ENCODE measurements at regions not wholly inside any gene's neighbourhood (a gene's known extent, or its start where the extent isn't known, plus 50 kb on each side); places are given as distances from the start of the nearest gene placed in this dataset.

DNA sequence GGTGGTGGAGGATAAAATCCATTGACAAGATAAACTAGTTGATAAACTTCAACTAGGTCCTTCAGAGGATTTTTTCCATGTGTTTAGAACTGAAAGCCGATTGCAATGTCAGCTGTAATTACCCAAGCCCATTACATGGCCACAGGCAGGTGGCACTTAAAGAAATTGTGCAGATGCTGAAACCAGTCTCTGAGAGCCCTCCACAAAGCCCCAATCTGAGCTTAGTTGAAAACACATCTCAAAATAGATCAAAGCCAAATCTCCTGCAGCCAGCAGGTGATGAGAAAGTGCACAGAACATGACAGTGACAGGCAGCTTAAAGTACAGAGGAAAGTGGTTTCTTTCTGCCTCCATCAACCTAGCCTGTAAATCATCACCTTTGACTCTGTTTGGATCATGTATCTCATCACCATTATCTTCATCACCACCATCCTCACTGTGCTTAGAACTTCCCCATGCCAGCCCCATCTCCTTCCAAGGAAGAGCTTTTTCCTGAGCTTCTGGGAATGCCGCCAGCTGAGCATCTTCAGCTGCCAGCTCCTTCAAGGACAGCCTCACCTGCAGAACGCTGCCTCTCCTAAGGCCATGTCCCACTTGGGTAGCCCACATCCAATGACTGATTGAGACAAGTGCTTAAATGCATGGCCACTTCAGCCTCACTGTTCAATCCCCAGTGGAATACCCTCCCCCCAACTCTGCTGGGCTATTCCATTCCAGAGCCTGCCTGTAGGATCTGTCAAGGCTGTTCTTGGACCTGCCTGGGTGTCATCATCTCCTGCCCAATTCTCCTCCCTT is 219.5 kb upstream of the TMEM132C start:
- H3K4me1 ChIP-seq (ENCODE audit: control insufficient read depth, insufficient read depth, low read length) = no peaks in the 10 kb centered on the region
- H3K9me3 Mint-ChIP-seq = peaks cover 2 to 4% of the 10 kb centered on the region in 2 donors
- ATAC-seq = no peak
- H3K27ac Mint-ChIP-seq = no peak overlapping the region
- no peaks in the 10 kb centered on the region for H3K36me3 ChIP-seq (ENCODE audit: control insufficient read depth, insufficient read depth, low read length)
- no peaks in the 10 kb centered on the region for H3K36me3 Mint-ChIP-seq
- intact Hi-C loops (cut with micrococcal nuclease) = no loop called here
- H3K4me3 ChIP-seq (ENCODE audit: low read length) = no peak overlapping the region
- H3K4me1 Mint-ChIP-seq = no peaks in the 10 kb centered on the region
- H3K27me3 Mint-ChIP-seq (ENCODE audit: low read depth in 2 of 2) = no peaks in the 10 kb centered on the region
- no peaks in the 10 kb centered on the region for H3K27me3 ChIP-seq (ENCODE audit: control insufficient read depth, insufficient read depth, low read length)
- no peak overlapping the region for H3K27ac ChIP-seq (ENCODE audit: low read length)
- H3K4me3 Mint-ChIP-seq = no peak overlapping the region
- TF ChIP-seq, protein P1, sequence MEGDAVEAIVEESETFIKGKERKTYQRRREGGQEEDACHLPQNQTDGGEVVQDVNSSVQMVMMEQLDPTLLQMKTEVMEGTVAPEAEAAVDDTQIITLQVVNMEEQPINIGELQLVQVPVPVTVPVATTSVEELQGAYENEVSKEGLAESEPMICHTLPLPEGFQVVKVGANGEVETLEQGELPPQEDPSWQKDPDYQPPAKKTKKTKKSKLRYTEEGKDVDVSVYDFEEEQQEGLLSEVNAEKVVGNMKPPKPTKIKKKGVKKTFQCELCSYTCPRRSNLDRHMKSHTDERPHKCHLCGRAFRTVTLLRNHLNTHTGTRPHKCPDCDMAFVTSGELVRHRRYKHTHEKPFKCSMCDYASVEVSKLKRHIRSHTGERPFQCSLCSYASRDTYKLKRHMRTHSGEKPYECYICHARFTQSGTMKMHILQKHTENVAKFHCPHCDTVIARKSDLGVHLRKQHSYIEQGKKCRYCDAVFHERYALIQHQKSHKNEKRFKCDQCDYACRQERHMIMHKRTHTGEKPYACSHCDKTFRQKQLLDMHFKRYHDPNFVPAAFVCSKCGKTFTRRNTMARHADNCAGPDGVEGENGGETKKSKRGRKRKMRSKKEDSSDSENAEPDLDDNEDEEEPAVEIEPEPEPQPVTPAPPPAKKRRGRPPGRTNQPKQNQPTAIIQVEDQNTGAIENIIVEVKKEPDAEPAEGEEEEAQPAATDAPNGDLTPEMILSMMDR (IDR thresholded peaks at IDR 0.05) = no peak
- DNase-seq = no peak
- 75% methylated on average over 3 of the region's 3 CpGs for WGBS (ENCODE audit: insufficient coverage)
- H3K9me3 ChIP-seq (ENCODE audit: control insufficient read depth, insufficient read depth, low read length) = peaks cover under 1% of the 10 kb centered on the region

DNA sequence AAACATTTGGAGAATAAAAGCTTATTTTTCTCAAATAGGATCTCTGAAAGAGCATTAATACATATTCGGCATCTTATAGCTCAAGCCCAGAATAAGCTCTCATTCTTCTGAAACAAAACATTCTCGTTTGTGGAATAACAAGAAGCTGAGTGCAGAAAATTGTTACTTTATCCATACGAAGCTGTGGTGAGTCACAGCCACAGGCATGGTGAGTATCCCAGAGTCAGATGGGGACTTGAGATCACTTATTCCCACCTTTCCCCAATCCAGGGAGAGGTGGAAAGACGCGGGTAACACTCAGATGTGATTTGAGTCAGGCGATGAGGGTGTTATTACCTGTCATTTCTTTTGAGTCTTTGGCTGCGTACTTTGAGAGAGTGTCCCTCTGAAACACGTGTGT is 214.6 kb upstream of the TMEM132C start:
- no peak for ATAC-seq
- no peaks in the 10 kb centered on the region for H3K9me3 ChIP-seq (ENCODE audit: control insufficient read depth, insufficient read depth, low read length)
- H3K27me3 ChIP-seq (ENCODE audit: control insufficient read depth, insufficient read depth, low read length) = no peaks in the 10 kb centered on the region
- no peak for DNase-seq
- Mint-ChIP-seq H3K27ac (no peak overlapping the region), H3K27me3 (ENCODE audit: low read depth in 2 of 2) (no peaks in the 10 kb centered on the region), H3K9me3 (no peaks in the 10 kb centered on the region), H3K4me3 (no peak overlapping the region), H3K4me1 (no peaks in the 10 kb centered on the region), H3K36me3 (no peaks in the 10 kb centered on the region)
- H3K4me3 ChIP-seq (ENCODE audit: low read length) = no peak overlapping the region
- no peaks in the 10 kb centered on the region for H3K4me1 ChIP-seq (ENCODE audit: control insufficient read depth, insufficient read depth, low read length)
- intact Hi-C loops (cut with micrococcal nuclease) = no loop called here
- WGBS (ENCODE audit: insufficient coverage) = 88% methylated on average over 8 of the region's 8 CpGs
- H3K36me3 ChIP-seq (ENCODE audit: control insufficient read depth, insufficient read depth, low read length) = no peaks in the 10 kb centered on the region
- TF ChIP-seq, protein P1 (IDR thresholded peaks at IDR 0.05) = no peak
- no peak overlapping the region for H3K27ac ChIP-seq (ENCODE audit: low read length)

DNA sequence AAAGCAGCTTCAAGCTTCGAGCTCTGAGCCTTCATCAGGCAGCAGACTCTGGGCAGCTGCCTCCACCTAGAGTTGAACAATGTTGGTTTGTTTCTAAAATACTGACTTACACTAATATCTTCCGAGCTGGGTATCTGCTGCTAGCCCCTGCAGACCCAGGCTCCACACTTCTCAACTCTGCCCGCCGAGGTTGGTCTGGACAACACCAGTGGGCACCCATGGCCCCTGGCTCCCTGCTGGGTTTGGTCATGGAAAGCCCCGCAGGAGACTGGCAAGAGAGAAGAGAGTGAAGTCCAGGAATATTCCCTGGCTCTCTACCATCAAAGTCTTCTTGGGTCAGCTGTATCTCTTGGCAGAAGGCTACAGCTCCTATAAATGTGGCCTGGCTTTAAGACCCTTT is 214.2 kb upstream of the TMEM132C start:
- Histone ChIP-seq H3K27ac (ENCODE audit: low read length) (no peak overlapping the region), H3K27me3 (ENCODE audit: control insufficient read depth, insufficient read depth, low read length) (no peaks in the 10 kb centered on the region), H3K4me3 (ENCODE audit: low read length) (no peak overlapping the region), H3K36me3 (ENCODE audit: control insufficient read depth, insufficient read depth, low read length) (no peaks in the 10 kb centered on the region), H3K4me1 (ENCODE audit: control insufficient read depth, insufficient read depth, low read length) (no peaks in the 10 kb centered on the region), H3K9me3 (ENCODE audit: control insufficient read depth, insufficient read depth, low read length) (no peaks in the 10 kb centered on the region)
- no peaks in the 10 kb centered on the region for H3K36me3 Mint-ChIP-seq
- H3K4me3 Mint-ChIP-seq = no peak overlapping the region
- ATAC-seq (no peak), DNase-seq (no peak)
- H3K4me1 Mint-ChIP-seq = no peaks in the 10 kb centered on the region
- H3K27me3 Mint-ChIP-seq (ENCODE audit: low read depth in 2 of 2) = no peaks in the 10 kb centered on the region
- 85% methylated on average over 5 of the region's 5 CpGs for WGBS (ENCODE audit: insufficient coverage)
- H3K27ac Mint-ChIP-seq = no peak overlapping the region
- TF ChIP-seq, protein P1 (IDR thresholded peaks at IDR 0.05) = no peak
- intact Hi-C loops (cut with micrococcal nuclease) = no loop called here
- no peaks in the 10 kb centered on the region for H3K9me3 Mint-ChIP-seq

DNA sequence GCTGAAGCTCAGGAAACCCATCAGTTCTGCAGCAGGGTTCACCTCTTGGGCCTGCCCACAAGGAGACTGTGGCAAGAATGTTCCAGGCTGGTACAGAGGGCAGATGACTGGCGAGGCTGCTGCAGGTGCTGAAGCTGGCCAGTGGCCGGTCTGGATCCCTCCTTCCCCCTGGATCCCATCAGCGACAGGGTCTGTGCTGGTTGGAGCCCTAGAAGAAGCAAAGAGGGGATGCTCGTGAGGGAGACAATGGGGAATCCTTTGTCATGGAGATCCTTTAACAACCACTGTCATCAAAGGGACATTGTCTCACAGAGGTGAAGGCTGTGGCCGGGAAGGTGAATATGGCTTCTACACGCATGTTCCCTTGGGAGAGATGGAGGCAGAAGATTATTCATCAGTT is 211.4 kb upstream of the TMEM132C start:
- Histone ChIP-seq H3K4me1 (ENCODE audit: control insufficient read depth, insufficient read depth, low read length) (no peaks in the 10 kb centered on the region), H3K9me3 (ENCODE audit: control insufficient read depth, insufficient read depth, low read length) (no peaks in the 10 kb centered on the region), H3K27ac (ENCODE audit: low read length) (no peak overlapping the region), H3K4me3 (ENCODE audit: low read length) (no peak overlapping the region), H3K36me3 (ENCODE audit: control insufficient read depth, insufficient read depth, low read length) (no peaks in the 10 kb centered on the region), H3K27me3 (ENCODE audit: control insufficient read depth, insufficient read depth, low read length) (no peaks in the 10 kb centered on the region)
- TF ChIP-seq, protein P1 (IDR thresholded peaks at IDR 0.05) = no peak
- Mint-ChIP-seq H3K9me3 (no peaks in the 10 kb centered on the region), H3K27ac (no peak overlapping the region), H3K36me3 (no peaks in the 10 kb centered on the region), H3K27me3 (ENCODE audit: low read depth in 2 of 2) (no peaks in the 10 kb centered on the region), H3K4me3 (no peak overlapping the region), H3K4me1 (no peaks in the 10 kb centered on the region)
- ATAC-seq (no peak), DNase-seq (no peak)
- WGBS (ENCODE audit: insufficient coverage) = 89% methylated on average over 4 of the region's 6 CpGs
- intact Hi-C loops (cut with micrococcal nuclease) = no loop called here

Measured in natural killer cell (primary cell).